HAP-1 (cell line): ENCODE measurements at regions not wholly inside any gene's neighbourhood (a gene's known extent, or its start where the extent isn't known, plus 50 kb on each side); places are given as distances from the start of the nearest gene placed in this dataset.

Experiments used
- DNase-seq, 2 experiments: peaks; one replicate each; pipeline ENCODE4 v3.0.0-alpha.2; 2016 to 2020; ENCODE audit warnings: low spot score in 2 of 2
- H3K27me3 ChIP-seq: fragments of 250-450 bp; sonication (Bioruptor Pico); 2 replicates; pipeline ENCODE4 v1.5.1; 2020; ENCODE audit warnings: low read depth, mild to moderate bottlenecking, moderate library complexity
- H3K36me3 ChIP-seq: fragments of 250-450 bp; sonication (Bioruptor Pico); replicated peaks from 2 replicates; pipeline ENCODE4 v1.5.1; 2020; ENCODE audit warnings: mild to moderate bottlenecking
- H3K4me1 ChIP-seq: fragments of 250-450 bp; sonication (Bioruptor Pico); 2 replicates; pipeline ENCODE4 v1.5.1; 2020; ENCODE audit warnings: mild to moderate bottlenecking
- H3K4me3 ChIP-seq: fragments of 250-450 bp; sonication (Bioruptor Pico); 2 replicates; pipeline ENCODE4 v1.5.1; 2020; ENCODE audit warnings: mild to moderate bottlenecking, moderate library complexity
- H3K9me3 ChIP-seq: fragments of 250-450 bp; sonication (Bioruptor Pico); 2 replicates; pipeline ENCODE4 v1.5.1; 2020; ENCODE audit warnings: mild to moderate bottlenecking, moderate library complexity
- in situ Hi-C: fragments of 300-500 bp; cut with MboI; formaldehyde crosslinking; loops from 3 replicates; pipeline ENCODE4 v1.14.3; 2020; ENCODE audit warnings: low sequenced_read_pairs, inconsistent platforms, mixed read lengths

- Histone ChIP-seq H3K4me3 (no peak overlapping the region), H3K36me3 (no peaks in the 10 kb centered on the region), H3K27me3 (no peaks in the 10 kb centered on the region), H3K4me1 (no peaks in the 10 kb centered on the region), H3K9me3 (no peaks in the 10 kb centered on the region)
- in situ Hi-C loops, result no loop called here
- no peak for DNase-seq
These were observed 169.2 kb upstream of the ADAMTS9 start for GRCh38 chr3:64856977-64857516.

DNA sequence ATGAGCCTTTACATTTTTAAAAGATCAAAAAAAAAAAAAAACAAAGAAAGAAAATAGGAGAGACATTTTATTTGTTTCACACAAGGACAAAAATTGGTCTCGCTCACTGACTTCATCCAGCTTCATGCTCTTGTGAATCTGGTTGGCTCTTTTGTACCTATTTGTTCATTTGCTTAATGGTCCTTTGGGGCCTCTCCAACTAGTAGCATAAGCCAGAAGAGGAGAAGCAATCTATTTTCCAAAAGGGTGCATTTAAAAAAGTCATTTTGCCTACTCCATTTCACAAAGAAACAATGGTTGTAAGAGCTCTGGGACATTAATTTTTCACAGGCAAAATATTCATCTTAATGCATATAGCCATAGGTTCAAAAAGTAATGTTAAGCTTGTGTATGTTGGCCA, 168.3 kb upstream of the ADAMTS9 start:
- H3K4me1 ChIP-seq, result no peaks in the 10 kb centered on the region
- no peak overlapping the region for H3K4me3 ChIP-seq
- no peaks in the 10 kb centered on the region for H3K9me3 ChIP-seq
- no peaks in the 10 kb centered on the region for H3K36me3 ChIP-seq
- DNase-seq, result no peak
- no peaks in the 10 kb centered on the region for H3K27me3 ChIP-seq
- in situ Hi-C loops, result no loop called here

GRCh38 chr3:64853456-64853855, 165.7 kb upstream of the ADAMTS9 start:
- no peaks in the 10 kb centered on the region for H3K4me1 ChIP-seq
- no peaks in the 10 kb centered on the region for H3K27me3 ChIP-seq
- H3K4me3 ChIP-seq, result no peak overlapping the region
- in situ Hi-C loops, result no loop called here
- no peaks in the 10 kb centered on the region for H3K9me3 ChIP-seq
- H3K36me3 ChIP-seq, result no peaks in the 10 kb centered on the region
- DNase-seq, result no peak

- Histone ChIP-seq H3K4me1 (no peaks in the 10 kb centered on the region), H3K4me3 (no peak overlapping the region), H3K9me3 (no peaks in the 10 kb centered on the region), H3K27me3 (no peaks in the 10 kb centered on the region), H3K36me3 (no peaks in the 10 kb centered on the region)
- no peak for DNase-seq
- in situ Hi-C loops, result no loop called here
These were observed 164.9 kb upstream of the ADAMTS9 start for GRCh38 chr3:64852738-64853137.

- Histone ChIP-seq H3K4me1 (no peaks in the 10 kb centered on the region), H3K36me3 (no peaks in the 10 kb centered on the region), H3K27me3 (no peaks in the 10 kb centered on the region), H3K4me3 (no peak overlapping the region), H3K9me3 (no peaks in the 10 kb centered on the region)
- no peak for DNase-seq
- in situ Hi-C loops, result no loop called here
These were observed 161.0 kb upstream of the ADAMTS9 start for GRCh38 chr3:64848822-64849221.

DNA sequence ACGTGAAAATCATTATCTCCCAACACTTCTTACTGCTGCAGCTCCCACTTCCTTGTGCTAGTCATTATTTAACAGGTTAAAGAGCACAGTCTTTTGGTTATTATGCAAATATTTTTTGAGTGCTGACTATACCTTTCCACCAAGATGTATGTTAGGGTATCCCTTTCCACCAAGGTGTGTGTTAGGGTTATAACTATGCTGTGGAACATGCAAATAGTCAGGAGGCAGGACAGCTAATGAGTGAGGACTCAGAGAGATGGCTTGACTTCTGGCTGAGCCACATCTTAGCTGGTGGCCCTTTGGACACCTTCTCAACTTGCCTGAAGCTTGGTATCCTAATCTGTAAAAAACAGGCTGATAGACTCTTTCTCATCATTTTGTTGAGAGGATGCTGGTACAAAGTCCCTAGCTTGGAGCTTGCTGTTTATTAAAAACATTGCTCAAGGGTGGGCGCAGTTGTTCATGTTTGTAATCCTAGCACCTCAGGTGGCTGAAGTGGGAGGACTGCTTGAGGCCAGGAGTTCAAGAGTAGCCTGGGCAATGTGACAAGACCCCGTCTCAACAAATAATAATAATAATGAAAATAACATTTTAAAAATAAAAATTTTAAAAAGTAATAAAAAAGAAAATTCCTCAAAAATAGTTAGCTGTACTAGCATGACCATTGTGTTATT, 160.5 kb upstream of the ADAMTS9 start:
- H3K36me3 ChIP-seq, result no peaks in the 10 kb centered on the region
- H3K9me3 ChIP-seq, result no peaks in the 10 kb centered on the region
- no peak for DNase-seq
- H3K27me3 ChIP-seq, result no peaks in the 10 kb centered on the region
- in situ Hi-C loops, result no loop called here
- H3K4me3 ChIP-seq, result no peak overlapping the region
- H3K4me1 ChIP-seq, result no peaks in the 10 kb centered on the region

GRCh38 chr3:64844558-64844957, 156.8 kb upstream of the ADAMTS9 start:
- no peak for DNase-seq
- H3K9me3 ChIP-seq, result no peaks in the 10 kb centered on the region
- no peak overlapping the region for H3K4me3 ChIP-seq
- H3K27me3 ChIP-seq, result no peaks in the 10 kb centered on the region
- H3K4me1 ChIP-seq, result no peaks in the 10 kb centered on the region
- in situ Hi-C loops, result no loop called here
- H3K36me3 ChIP-seq, result no peaks in the 10 kb centered on the region

- peaks cover 9% of the 10 kb centered on the region for H3K4me1 ChIP-seq
- in situ Hi-C loops, result no loop called here
- H3K27me3 ChIP-seq, result peaks cover under 1% of the 10 kb centered on the region; the same call in 1 of the 2 replicates
- no peaks in the 10 kb centered on the region for H3K36me3 ChIP-seq
- no peaks in the 10 kb centered on the region for H3K9me3 ChIP-seq
- H3K4me3 ChIP-seq, result no peak overlapping the region
- DNase-seq, result peak; percentile 68 to 97
These were observed 150.4 kb upstream of the ADAMTS9 start for GRCh38 chr3:64837986-64838735.

GRCh38 chr3:64837126-64837738, 149.4 kb upstream of the ADAMTS9 start:
- peaks cover 5% of the 10 kb centered on the region; the same call in 1 of the 2 replicates for H3K27me3 ChIP-seq

DNA sequence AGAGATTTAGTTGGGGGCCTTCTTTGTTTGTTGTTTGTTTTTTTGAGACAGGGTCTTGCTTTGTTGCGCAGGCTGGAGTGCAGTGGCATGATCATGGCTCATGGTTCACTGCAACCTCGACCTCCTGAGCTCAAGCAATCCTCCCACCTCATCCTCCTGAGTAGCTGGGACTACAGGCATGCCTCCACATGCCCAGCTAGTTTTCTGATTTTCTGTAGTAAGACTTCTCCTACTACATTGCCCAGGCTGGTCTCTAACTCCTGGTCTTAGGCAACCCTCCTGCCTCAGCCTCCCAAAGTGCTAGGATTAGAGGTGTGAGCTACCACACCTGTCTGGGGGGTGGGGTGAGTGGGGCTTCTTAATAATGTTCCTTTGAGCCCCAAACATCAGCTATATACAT, 148.3 kb upstream of the ADAMTS9 start:
- Histone ChIP-seq H3K4me3 (no peak overlapping the region), H3K9me3 (no peaks in the 10 kb centered on the region), H3K4me1 (peaks cover 9% of the 10 kb centered on the region), H3K36me3 (no peaks in the 10 kb centered on the region), H3K27me3 (peaks cover 5% of the 10 kb centered on the region; the same call in 1 of the 2 replicates)
- in situ Hi-C loops, result no loop called here
- no peak for DNase-seq

More at GRCh38 chr3:64837126-64837738, 149.4 kb upstream of the ADAMTS9 start:
- no peak for DNase-seq
- Histone ChIP-seq H3K9me3 (no peaks in the 10 kb centered on the region), H3K36me3 (no peaks in the 10 kb centered on the region), H3K4me1 (peaks cover 9% of the 10 kb centered on the region), H3K4me3 (no peak overlapping the region)
- in situ Hi-C loops, result no loop called here

- Histone ChIP-seq H3K9me3 (no peaks in the 10 kb centered on the region), H3K36me3 (no peaks in the 10 kb centered on the region), H3K4me3 (no peak overlapping the region), H3K27me3 (peaks cover 9% of the 10 kb centered on the region), H3K4me1 (peaks cover 3% of the 10 kb centered on the region)
- in situ Hi-C loops, result no loop called here
- DNase-seq, result no peak
These were observed 144.3 kb upstream of the ADAMTS9 start for GRCh38 chr3:64832098-64832497.

GRCh38 chr3:64830681-64831080, 142.9 kb upstream of the ADAMTS9 start:
- H3K4me3 ChIP-seq, result no peak overlapping the region
- no peaks in the 10 kb centered on the region for H3K9me3 ChIP-seq
- no peak for DNase-seq
- in situ Hi-C loops, result no loop called here
- peaks cover 11% of the 10 kb centered on the region for H3K4me1 ChIP-seq
- H3K27me3 ChIP-seq, result peaks cover 9% of the 10 kb centered on the region
- no peaks in the 10 kb centered on the region for H3K36me3 ChIP-seq

DNA sequence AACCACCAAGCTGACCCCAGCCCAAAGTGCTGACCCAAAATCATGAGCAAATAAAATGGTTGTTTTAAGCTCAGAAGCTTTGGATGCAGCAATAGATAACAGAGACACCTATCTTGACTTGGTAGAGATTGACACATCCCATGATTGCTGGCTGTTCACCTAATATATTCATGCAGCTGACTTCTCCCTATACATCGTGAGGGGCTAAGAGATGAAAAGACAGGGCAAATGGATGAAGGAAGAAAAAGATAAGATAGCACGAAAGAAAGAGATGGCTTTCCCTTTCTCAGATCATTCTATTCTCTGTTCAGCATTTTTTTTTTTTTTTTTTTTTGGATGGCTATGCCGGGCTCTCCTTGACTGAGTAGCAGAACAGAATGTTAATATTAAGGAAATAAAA, 141.5 kb upstream of the ADAMTS9 start:
- in situ Hi-C loops, result no loop called here

DNA sequence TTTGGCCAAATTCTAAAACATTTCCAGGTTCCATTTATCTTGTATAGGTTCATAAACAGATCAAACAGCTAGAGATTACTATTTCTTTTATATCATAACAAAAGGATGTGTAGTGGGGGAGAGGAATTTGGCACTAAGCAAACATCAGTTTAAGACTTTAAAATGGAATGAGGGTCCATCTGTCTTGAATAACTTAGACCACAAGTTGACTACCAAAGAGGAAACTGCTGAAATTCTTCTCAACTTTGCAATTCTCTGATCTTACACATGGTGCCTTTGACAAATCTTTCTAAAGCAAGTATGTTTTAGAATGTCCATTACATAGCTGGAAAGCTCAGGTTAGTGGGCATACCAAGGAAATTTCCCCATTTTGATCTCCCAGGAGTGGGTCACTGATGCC, 140.5 kb upstream of the ADAMTS9 start:
- Histone ChIP-seq H3K27me3 (peaks cover 9% of the 10 kb centered on the region), H3K4me3 (no peak overlapping the region), H3K9me3 (no peaks in the 10 kb centered on the region), H3K4me1 (peaks cover 23% of the 10 kb centered on the region), H3K36me3 (no peaks in the 10 kb centered on the region)
- in situ Hi-C loops, result no loop called here
- no peak for DNase-seq

More for the DNA sequence above, 141.5 kb upstream of the ADAMTS9 start:
- Histone ChIP-seq H3K4me3 (no peak overlapping the region), H3K4me1 (peaks cover 20% of the 10 kb centered on the region), H3K9me3 (no peaks in the 10 kb centered on the region), H3K36me3 (no peaks in the 10 kb centered on the region), H3K27me3 (peaks cover 9% of the 10 kb centered on the region)
- DNase-seq, result no peak
